ENCODE measurements at regions not wholly inside any gene's neighbourhood (a gene's known extent, or its start where the extent isn't known, plus 50 kb on each side); places are given as distances from the start of the nearest gene placed in this dataset.

DNA sequence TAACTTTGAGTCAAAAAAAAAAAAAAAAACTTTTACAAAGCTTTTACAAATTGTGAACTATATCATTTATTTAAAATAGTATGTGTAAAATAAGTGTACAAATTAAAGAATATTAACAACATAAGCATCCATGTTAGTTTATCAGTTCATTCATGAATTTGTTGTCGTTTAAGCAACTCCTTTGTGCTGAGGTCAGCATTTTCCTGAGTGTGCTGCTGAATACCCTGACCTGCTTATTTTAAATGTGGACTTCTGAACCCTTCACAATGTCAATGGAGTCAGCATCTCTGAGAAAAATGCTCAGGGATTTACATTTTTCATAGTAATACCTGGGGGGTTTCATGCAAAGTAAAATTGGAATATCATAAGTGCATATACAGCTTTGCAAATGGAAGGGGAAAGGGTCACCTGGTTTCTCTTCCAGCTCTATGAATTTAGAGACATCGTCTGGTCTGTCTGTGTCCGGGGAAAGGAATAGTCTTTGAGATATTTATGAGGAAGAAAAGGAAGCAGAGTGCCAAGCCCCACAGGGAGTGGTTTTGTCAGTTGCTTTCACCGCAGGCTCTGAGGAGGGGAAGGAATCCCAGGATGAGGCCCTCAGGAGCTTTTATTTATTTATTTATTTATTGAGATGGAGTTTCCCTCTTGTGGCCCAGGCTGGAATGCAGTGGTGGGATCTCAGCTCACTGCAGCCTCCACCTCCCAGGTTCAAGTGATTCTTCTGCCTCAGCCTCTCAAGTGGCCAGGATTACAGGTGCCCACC, 125.5 kb upstream of the SVIL start:
- H3K27me3 ChIP-seq (ENCODE audit: control insufficient read depth, insufficient read depth, low read length): no peaks in the 10 kb centered on the region
- H3K27ac ChIP-seq (ENCODE audit: low read depth in 2 of 2, low read length in 2 of 2): no peak overlapping the region
- intact Hi-C loops (cut with DNase I): no loop called here
- peaks cover 0 to 20% (median 11%) of the 10 kb centered on the region in 3 donors for H3K4me1 ChIP-seq (ENCODE audit: control insufficient read depth in 2 of 3, insufficient read depth in 2 of 3, low read depth in 1 of 3, low read length in 3 of 3)
- H3K36me3 ChIP-seq (ENCODE audit: control insufficient read depth in 2 of 3, insufficient read depth in 3 of 3, low read length in 3 of 3): no peaks in the 10 kb centered on the region
- DNase-seq: peak in 1 of 5 donors; percentile 40
- H3K9ac ChIP-seq (ENCODE audit: low read length in 3 of 3): no peak overlapping the region
- no peaks in the 10 kb centered on the region for H3K9me3 ChIP-seq (ENCODE audit: control insufficient read depth in 2 of 3, insufficient read depth in 1 of 3, low read length in 3 of 3)
- no peak overlapping the region for H3K4me3 ChIP-seq (ENCODE audit: low read length in 3 of 3)
- FAIRE-seq: no peak
- TF ChIP-seq, protein P1, sequence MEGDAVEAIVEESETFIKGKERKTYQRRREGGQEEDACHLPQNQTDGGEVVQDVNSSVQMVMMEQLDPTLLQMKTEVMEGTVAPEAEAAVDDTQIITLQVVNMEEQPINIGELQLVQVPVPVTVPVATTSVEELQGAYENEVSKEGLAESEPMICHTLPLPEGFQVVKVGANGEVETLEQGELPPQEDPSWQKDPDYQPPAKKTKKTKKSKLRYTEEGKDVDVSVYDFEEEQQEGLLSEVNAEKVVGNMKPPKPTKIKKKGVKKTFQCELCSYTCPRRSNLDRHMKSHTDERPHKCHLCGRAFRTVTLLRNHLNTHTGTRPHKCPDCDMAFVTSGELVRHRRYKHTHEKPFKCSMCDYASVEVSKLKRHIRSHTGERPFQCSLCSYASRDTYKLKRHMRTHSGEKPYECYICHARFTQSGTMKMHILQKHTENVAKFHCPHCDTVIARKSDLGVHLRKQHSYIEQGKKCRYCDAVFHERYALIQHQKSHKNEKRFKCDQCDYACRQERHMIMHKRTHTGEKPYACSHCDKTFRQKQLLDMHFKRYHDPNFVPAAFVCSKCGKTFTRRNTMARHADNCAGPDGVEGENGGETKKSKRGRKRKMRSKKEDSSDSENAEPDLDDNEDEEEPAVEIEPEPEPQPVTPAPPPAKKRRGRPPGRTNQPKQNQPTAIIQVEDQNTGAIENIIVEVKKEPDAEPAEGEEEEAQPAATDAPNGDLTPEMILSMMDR (IDR thresholded peaks at IDR 0.05; ENCODE audit: borderline replicate concordance, extremely low read depth, insufficient read depth): no peak

GRCh38 chr10:29757551-29758297, 123.0 kb upstream of the SVIL start:
- H3K9ac ChIP-seq (ENCODE audit: low read length in 3 of 3): peak overlapping the region in 1 of 3 donors; percentile 17
- no peaks in the 10 kb centered on the region for H3K27me3 ChIP-seq (ENCODE audit: control insufficient read depth, insufficient read depth, low read length)
- intact Hi-C loops (cut with DNase I): no loop called here
- H3K27ac ChIP-seq (ENCODE audit: low read depth in 2 of 2, low read length in 2 of 2): peak overlapping the region; percentile 81 to 83
- FAIRE-seq (no peak), DNase-seq (peak in 1 of 5 donors; percentile 85)
- peaks cover 0 to 20% (median 11%) of the 10 kb centered on the region in 3 donors for H3K4me1 ChIP-seq (ENCODE audit: control insufficient read depth in 2 of 3, insufficient read depth in 2 of 3, low read depth in 1 of 3, low read length in 3 of 3)
- H3K9me3 ChIP-seq (ENCODE audit: control insufficient read depth in 2 of 3, insufficient read depth in 1 of 3, low read length in 3 of 3): no peaks in the 10 kb centered on the region
- TF ChIP-seq, protein P1 (IDR thresholded peaks at IDR 0.05; ENCODE audit: borderline replicate concordance, extremely low read depth, insufficient read depth): no peak
- H3K36me3 ChIP-seq (ENCODE audit: control insufficient read depth in 2 of 3, insufficient read depth in 3 of 3, low read length in 3 of 3): no peaks in the 10 kb centered on the region
- H3K4me3 ChIP-seq (ENCODE audit: low read length in 3 of 3): peak overlapping the region in 2 of 3 donors; percentile 27 to 44

DNA sequence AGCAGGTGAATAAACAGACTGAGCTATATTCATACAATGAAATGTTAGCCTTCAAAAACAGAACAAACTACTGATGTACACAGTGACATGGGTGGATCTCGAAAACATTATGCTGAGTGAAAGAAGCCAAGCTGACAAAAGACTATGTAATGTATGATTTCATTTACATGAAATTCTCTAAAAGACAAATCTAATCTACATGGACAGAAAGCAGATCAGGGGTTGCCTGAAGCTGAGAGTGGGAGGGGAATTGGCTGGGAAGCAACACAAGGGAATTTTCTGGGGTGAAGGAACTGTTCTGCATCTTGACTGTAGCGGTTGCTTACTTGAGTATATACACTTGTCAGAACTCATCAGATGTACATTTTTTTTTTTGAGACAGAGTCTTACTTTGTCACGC, 121.7 kb upstream of the SVIL start:
- TF ChIP-seq, protein P1 (IDR thresholded peaks at IDR 0.05; ENCODE audit: borderline replicate concordance, extremely low read depth, insufficient read depth): no peak
- intact Hi-C loops (cut with DNase I): no loop called here
- FAIRE-seq: no peak

More for the DNA sequence above, 121.7 kb upstream of the SVIL start:
- no peaks in the 10 kb centered on the region for H3K9me3 ChIP-seq (ENCODE audit: control insufficient read depth in 2 of 3, insufficient read depth in 1 of 3, low read length in 3 of 3)
- no peak overlapping the region for H3K9ac ChIP-seq (ENCODE audit: low read length in 3 of 3)
- H3K27ac ChIP-seq (ENCODE audit: low read depth in 2 of 2, low read length in 2 of 2): peak overlapping the region in 1 of 2 donors; percentile 81
- H3K4me3 ChIP-seq (ENCODE audit: low read length in 3 of 3): no peak overlapping the region
- H3K4me1 ChIP-seq (ENCODE audit: control insufficient read depth in 2 of 3, insufficient read depth in 2 of 3, low read depth in 1 of 3, low read length in 3 of 3): peaks cover 0 to 20% (median 13%) of the 10 kb centered on the region in 3 donors
- no peaks in the 10 kb centered on the region for H3K27me3 ChIP-seq (ENCODE audit: control insufficient read depth, insufficient read depth, low read length)
- H3K36me3 ChIP-seq (ENCODE audit: control insufficient read depth in 2 of 3, insufficient read depth in 3 of 3, low read length in 3 of 3): no peaks in the 10 kb centered on the region
- DNase-seq: no peak

All from kidney (tissue), 13 donors.